ENCODE measurements at regions not wholly inside any gene's neighbourhood (a gene's known extent, or its start where the extent isn't known, plus 50 kb on each side); places are given as distances from the start of the nearest gene placed in this dataset.

DNA sequence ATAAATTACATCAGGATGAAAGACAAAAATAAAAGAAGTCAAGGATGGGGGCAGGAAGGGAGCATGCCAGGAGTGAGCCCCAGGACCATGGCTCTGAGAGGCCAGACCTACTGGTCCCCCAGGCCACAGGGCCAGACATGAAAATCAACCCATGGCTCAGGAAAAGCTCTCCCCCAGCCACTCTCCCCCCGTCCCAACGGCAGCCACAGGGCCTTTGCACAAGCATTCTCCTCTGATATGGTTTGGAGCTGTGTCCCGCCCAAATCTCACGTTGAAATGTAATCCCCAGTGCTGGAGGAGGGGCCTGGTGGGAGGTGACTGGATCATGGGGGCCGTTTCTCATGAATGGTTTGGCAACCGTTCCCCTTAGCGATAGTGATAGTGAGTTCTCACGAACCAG is 80.8 kb upstream of the ANO1 start:
- no peak for DNase-seq (ENCODE audit: low read depth)

DNA sequence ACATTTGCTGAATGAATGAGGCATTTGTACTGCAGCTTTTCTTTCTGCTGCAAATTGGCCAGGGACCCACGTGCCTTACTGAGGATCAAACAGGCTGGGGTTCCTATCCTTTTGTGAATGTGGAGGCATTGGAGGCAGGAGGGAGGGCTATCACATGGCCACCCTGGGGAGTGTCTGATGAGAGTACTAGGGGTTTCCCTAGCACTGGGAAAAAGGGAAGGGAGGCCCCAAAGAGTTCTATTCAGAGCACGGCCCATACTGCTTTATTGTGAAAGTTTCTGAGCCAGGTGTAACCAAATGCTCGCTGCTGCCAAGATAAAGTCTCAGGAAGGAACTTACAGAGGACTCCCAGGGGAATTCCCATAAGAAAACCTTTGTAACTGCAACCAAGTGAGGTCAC is 78.4 kb upstream of the ANO1 start:
- DNase-seq (ENCODE audit: low read depth) = no peak

DNA sequence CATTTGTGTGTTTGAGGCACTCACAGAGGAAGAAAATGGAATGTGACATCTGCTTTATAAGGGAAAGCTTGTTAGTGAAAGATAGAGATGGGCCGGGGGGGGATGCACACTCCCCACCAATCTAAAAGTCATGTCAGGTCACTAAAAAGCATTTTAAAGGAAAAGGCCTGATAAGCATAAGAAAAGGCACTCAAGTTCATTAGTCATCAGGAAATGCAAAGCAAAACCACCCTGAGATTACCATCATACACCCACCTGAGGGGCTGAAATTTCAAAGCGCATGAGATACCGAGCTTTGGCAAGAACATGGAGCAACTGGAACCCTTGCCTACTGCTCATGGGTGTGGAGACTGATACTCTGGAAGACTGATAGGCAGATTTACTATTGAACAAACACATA is 77.9 kb upstream of the ANO1 start:
- DNase-seq (ENCODE audit: low read depth) = no peak

DNA sequence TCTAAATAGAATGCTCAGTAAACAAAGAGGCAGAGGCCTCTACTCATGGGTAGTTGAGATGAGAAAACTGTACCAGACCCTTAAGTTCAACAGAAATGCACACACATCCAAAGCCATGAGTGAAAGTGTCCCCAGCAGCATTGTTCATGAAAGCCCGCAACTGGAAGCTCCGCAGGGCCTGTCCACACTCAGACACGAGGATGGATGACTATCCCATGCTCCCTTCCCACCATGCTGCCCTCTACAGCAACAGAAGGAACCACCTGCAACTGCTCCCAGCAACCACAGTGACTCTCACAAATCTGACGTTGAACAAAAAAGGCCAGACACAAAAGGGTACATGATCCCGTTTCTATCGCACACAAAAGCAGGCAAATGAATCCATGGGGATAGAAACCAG is 76.9 kb upstream of the ANO1 start:
- no peak for DNase-seq (ENCODE audit: low read depth)

DNA sequence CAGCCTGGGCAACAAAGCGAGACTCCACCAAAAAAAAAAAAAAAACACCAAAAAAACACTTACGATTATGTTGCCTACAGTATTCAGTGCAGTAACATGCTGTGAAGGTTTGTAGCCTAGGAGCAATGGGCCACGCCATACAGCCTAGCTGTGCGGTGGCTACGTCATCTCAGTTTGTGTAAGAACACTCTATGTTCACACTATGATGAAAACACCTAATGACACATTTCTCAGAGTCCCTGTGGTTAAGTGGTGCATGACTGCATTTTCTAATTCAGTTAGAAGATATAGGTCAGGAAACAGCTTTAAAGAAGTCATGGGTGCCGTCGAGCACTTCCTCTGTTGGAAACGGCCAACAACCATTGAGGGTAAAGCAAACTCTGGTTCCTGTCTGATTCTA is 75.7 kb upstream of the ANO1 start:
- no peak for DNase-seq (ENCODE audit: low read depth)

DNA sequence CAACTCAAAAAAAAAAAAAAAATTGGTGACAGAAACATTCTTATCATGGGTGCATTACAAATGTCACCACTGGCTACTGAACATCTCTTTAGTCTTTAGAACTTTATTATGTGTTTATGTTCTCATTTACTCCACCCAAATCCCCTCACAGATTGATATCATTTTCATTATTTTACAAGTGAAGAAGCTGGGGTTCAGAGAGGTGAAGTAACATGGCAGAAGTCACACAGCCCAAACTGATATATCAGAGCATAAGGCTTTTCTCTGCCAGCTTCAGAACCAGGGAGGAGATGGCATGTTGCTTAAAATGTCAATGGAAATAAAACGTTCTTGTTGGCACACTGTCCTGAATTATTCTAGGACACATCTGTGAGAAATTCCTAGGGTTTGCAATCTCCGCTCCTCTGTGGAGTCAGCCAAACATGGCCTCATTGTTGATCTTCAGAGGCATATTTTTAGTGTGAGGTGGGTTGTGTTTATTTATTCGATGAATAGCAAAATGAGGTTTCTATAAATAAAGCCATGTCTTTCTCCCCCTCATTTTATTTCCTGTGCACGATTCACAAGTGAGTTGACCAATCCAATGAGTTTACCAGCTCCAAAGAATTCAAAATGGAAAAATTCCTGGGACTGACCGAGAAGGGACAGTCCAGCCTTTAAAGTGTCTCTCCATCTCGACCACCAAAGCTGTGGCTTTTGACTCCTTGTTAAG is 72.9 kb upstream of the ANO1 start:
- no peak for DNase-seq (ENCODE audit: low read depth)

DNA sequence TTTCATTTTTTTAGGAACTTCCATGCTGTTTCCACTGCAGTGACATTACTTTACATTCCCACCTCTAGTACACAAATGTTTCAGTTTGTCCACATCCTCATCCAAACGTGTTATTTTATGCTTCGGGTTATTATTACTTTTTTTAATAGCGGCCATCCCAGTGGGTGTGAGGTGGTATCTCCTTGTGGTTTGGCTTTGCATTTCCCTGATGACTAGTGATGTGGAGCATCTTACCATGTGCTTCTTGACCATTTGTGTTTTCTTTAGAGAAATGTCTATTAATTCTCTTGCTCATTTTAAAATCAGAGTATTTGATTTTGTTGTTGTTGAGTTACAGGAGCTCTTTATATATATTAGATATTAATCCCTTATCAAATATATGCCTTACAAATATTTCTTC is 70.3 kb upstream of the ANO1 start:
- no peak for DNase-seq (ENCODE audit: low read depth)

DNA sequence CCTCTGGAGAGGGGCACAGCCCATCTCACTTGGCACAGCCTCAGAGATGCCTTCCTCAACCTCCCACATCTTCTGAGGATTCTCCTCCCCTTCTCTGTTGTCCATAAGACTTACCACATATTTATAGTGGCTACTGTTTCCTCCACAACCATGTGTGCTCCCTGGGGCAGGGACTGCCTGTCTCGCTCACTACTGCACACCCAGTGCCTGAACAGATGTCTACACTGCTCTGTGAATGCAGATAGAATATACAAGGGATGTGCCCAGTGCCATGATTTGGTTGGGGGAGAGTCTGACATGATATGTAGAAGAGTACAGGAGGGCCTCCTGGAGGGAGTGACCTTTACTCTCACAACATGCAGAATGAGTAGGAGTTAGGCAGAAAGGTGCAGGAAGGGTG is 67.3 kb upstream of the ANO1 start:
- no peak for DNase-seq (ENCODE audit: low read depth)

DNA sequence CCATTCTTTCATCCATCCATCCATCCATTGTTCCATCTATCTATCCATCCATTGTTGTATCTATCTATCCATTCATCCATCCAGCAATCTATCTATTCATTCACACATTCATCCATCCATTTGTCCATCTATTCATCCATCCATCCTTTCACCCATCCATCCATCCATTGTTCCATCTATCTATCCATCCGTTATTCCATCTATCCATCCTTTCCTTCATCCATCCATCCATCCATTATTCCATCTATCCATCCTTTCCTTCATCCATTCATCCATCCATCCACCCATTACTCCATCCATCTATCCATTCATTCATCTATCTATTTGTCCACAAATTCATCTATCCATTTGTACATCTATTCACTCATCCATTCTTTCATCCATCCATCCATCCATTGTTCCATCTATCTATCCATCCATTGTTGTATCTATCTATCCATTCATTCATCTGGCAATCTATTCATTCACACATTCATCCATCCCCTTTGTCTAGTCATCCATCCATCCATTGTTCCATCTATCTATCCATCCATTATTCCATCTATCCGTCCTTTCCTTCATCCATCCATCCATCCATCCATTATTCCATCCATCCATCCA is 65.9 kb upstream of the ANO1 start:
- DNase-seq (ENCODE audit: low read depth) = no peak

DNA sequence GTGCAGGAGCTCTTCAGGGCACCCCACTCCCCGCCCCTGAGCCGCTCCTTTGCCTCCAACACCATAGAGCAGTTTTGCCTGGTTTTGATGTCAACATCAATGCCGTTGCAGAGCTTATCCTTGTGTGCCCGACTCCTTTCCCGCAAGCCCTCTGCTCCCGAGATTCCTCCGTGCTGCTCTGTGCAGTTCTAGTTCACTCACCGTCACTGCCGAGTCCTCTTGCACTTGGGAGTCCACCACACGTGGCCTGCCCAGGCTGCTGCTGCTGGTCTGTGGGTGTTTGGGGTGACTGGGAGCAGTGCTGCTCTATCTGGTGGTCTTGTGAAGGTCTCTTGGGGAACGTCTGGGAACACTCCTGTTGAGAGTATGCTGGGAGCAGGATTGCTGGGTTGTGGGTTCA is 63.8 kb upstream of the ANO1 start:
- no peak for DNase-seq (ENCODE audit: low read depth)

DNA sequence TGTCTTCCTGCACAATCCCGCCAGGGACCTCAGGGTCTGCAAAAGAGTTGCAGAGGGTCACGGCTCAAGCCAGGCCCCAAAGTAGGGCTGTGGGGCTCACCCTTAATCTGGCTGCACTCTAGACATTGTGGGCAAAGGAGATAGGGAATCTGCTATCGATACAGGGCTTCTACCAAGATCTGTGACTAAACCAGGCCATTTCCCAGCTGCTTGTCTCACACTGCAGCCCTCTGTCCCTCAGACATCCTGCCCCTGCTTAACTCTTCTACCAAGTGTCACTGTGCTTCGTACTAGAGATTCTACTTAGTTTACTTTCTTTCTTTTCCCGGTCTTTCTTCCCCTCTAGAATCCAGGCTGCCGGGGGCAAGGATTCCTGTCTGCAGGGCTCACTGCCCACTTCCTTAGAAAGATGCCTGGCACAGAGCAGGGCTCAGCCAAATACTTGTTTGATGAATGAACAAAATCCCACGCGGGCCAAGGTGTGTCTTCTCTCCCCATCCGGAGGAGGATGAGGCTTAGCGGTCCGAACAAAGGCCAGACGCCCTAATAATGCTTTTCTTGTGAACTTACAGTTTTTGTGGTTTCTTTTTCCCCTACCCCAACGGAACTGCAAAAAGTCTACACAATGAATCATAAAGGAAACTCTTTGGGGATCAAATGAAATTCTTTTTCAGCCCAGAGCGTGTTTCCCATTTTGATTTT is 61.3 kb upstream of the ANO1 start:
- no peak for DNase-seq (ENCODE audit: low read depth)

DNA sequence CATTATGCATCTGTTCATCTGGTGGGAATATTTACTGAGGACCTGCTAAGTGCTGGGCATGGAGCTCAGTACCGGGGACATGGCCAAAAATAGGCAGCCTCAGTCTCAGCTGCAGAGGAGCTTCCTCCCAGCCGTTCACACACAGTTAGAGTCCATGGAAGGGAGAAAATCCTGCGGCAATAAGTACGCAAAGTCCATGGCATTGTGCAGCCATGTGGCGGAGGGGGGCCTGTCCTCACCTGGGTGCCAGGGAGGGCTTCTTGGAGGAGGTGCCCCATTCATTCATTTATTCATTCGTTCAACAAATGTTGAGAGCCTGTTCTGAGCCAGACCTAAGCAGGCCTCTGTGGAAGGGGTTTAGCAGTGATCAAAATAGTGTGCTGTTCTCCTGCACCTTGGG is 59.3 kb upstream of the ANO1 start:
- no peak for DNase-seq (ENCODE audit: low read depth)

DNA sequence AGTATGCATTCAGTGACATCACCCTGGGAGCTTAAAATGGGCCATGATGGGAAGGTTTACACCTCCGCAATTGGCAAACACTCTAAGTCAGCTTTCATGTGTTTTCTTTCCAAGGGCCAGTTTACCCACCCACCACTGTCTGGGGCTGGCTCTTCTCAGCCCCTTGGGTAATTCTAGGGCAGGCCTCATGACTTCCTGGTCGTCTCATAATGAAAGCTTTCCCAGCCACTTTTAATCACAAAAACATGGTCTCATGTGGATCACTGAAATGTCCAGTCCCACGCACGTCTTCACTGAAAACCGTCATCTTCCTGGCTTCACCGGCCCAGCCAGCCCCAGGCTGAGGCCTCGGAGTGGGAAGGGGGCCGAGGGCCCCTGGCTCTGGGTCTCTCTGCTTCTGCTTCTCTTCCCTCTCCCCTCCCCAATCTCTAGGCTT is 58.5 kb upstream of the ANO1 start:
- no peak for DNase-seq (ENCODE audit: low read depth)

DNA sequence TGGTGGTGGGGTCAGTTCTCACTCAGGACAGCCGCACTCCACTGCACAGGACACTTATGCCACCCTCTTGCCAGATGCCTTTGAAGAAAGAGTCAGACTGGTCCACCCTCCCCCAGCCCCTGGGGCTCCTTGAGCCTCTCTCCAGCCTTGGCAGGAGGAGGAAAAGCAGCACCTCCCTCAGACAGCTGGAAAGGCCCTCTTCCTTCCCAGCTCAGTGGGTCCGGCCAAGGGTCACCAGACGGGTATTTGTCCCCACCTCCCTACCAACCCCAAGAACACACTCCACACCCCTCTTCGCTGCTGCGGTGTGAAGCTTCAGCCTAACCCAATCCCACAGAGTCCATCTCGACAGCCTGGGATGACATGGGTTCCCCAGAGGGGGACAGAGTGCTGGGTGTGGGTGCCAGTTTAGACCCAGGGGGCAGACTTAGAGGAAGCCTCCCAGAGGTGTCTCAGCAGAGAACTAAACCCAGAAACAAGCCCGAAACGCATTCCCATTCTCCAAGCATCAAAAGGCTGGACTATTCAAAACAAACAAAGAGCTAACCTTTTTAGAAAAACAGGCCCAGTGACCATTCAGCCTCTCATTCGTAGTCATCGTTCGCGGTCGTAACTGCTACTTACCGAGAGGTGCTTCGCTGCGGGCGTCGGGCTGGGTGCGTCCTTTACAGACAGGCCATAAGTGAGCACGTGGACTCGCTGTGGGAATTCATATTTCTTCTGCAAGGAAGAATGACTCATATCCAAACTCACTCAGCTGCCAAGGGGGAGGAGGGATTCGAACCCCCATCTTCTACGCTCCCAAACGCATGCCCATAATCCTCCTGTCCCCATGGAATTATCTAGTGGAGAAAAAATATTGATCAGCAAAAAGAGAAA is 57.5 kb upstream of the ANO1 start:
- DNase-seq (ENCODE audit: low read depth) = no peak

DNA sequence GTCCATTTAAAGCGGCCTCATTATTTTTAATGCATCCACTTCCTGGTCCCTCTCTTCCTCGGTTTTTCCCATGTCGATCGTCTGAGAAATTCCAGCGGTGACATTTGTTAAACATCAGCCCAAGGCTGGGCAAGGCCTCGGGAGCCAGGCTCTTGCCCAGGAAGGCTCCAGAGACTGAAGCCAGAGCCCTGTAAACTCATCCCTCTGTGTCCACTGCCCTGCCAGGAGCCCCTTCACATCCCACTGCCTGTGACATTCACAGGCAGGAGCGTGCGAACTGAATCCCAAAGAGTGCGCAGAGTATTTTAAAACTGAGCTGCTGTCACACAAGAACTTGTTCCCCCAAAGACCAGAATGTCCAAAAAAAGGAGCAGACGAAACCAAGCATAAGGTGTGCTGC is 56.5 kb upstream of the ANO1 start:
- no peak for DNase-seq (ENCODE audit: low read depth)

DNA sequence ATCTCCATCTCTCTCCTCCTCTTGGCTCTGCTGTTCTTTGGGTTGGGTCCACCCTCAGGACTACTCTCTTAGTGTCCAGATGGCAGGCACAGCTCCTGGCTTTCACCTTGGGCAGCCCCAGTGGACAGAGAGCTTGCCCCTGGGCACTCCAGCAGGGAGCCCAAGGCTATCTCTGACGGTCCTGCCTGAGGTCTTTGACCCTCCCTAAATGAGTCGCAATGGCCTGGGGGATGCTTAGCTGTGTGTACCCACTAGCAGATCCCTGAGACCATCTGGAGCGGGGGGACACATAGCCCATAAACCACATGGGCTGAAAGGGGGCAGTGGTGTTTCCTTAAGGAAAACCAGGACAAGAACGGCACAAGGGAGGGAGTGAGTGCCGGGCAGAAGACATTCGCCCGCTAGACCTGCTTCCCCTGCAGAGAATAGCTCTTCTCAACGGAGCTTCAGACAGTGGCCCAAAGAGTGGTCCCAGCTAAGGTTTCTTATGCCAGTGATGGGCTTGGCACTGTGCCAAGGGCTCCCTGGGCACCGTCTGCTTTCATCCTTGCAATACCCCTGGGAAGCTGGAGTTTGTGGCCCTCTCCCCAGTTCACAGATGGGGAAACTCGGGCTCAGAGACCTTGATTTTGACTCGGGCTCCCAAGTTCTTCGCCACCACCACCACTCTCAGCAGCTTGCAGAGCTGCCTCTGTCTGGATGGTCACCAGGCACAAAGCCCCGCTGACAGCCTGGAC is 53.9 kb upstream of the ANO1 start:
- DNase-seq (ENCODE audit: low read depth) = no peak

DNA sequence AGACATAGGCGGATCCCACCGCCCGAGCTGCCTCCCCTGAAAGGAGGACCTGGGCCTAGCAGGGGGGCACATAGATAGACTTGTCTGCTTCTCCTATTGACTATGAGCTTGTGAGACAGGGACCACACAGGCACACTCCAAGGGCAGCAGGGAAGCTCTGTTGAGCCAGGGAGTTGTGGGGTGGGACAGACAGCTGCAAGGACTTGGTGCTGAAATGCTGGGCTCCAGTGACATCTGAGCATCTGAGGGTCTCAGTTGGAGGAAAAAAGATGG is 53.4 kb upstream of the ANO1 start:
- DNase-seq (ENCODE audit: low read depth) = no peak

DNA sequence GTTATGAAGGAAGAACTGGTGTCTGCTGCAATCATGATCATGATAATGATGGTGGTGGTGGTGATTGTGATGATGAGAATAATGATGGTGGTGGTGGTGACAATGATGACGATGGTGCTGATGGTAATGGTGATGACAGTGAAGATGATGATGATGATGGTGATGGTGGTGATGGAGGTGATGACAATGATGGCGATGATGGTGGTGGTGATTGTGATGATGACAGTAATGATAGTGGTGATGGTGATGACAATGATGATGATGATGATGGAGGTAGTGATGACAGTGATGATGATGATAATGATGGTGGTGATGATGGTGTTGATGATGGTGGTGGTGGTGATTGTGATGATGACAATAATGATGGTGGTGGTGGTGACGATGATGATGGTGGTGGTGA is 52.8 kb upstream of the ANO1 start:
- no peak for DNase-seq (ENCODE audit: low read depth)

DNA sequence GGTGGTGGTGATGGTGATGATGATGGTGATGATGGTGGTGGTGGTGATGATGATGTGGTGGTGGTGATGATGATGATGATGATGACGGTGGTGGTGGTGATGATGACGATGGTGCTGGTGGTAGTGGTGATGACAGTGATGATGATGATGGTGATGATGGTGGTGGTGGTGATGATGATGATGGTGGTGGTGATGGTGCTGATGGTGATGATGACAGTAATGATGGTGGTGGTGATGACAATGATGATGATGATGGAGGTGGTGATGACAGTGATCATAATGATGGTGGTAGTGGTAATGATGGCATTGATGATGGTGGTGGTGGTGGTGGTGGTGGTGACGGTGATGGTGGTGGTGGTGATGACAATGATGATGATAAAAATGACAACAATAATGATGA is 52.1 kb upstream of the ANO1 start:
- DNase-seq (ENCODE audit: low read depth) = no peak

DNA sequence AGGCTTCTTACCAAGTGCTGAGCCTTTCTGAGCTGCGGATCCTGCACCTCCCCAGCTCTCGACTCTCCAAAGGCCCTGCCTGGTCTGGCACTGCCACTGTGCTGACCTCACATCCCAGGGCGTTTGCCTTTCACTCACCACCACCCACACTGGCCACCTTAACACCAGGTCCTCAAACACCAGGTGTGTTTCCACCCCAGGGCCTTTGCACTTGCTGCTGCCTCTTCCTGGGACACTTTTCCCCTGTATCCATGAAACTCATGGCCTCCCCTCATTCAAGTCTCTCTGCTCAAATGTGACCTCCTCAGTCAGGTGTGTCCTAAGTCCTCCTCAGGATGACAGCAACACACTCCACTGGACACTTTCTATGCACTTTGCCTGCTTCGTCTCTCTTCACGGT is 51.4 kb upstream of the ANO1 start:
- DNase-seq (ENCODE audit: low read depth) = no peak

DNA sequence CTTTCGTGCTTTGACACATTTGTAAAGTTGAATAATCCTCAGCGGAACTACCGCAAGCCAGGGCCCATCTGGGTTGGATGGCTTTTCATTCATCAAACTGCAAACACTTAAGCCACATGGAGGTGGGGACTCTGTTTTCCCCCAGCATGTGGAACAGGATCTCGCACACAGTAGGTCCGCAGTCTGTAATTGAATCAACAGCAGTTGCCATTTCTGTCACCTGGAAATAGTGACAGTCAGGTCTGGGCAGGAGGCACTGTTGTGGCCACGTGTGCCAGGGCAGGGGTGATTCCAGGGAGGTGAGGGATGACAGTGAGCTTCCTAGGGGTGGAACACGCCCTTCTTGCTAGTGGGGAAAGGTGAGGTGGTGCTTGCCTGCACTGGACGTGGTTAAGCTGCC is 50.7 kb upstream of the ANO1 start:
- DNase-seq (ENCODE audit: low read depth) = no peak

DNA sequence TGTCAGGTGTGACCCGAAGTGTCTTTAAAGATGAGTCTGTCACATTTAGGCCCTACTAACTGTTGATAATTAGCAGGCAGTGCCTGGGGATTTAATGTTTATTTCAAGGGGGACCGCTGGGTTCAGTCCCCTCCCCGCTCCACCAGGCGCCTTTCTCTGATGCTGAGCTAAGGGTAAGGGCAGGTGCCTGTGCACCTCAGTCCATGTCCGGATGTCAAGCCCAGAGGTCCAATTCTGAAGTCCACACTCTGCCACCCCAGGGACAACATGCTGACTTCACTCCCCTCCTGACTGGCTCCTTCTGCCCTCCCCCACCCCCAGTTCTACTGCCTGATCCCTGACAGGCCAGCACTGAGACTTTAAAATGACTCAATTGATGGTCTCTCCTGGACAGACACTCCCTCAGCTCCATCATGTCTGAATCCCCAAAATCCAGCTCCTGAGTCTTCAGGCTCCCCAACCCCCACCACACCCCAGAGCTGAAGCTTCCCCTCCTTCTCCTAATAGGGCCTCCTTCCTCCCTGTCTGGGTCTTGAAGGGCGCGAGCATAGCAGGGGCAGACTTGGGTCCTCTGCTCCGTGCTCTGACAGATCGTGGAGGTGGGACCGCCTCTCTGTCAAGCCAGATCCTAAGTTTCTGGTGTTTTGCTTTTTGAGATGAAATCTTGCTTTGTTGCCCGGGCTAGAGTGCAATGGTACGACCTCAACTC is 49.8 kb upstream of the ANO1 start:
- DNase-seq (ENCODE audit: low read depth) = no peak
